HG03066 (cell line): ENCODE measurements at regions not wholly inside any gene's neighbourhood (a gene's known extent, or its start where the extent isn't known, plus 50 kb on each side); places are given as distances from the start of the nearest gene placed in this dataset.

Experiments used
- ATAC-seq: cut with Tn5 transposase; IDR thresholded peaks from one replicate; pipeline ENCODE4 v1.9.1; 2021; ENCODE audit warnings: low read depth; ENCODE audit not compliant: unreplicated experiment

- ATAC-seq: no peak
Measured at GRCh38 chr5:24773261-24773660, 128.5 kb upstream of the CDH10 start.

- ATAC-seq: no peak
Measured at GRCh38 chr5:24767086-24767485, 122.3 kb upstream of the CDH10 start.

- no peak for ATAC-seq
Measured at GRCh38 chr5:24765219-24765618, 120.4 kb upstream of the CDH10 start.

- ATAC-seq: no peak
Measured at GRCh38 chr5:24750355-24750754, 105.6 kb upstream of the CDH10 start.

GRCh38 chr5:24749701-24750100, 104.9 kb upstream of the CDH10 start:
- ATAC-seq: no peak

- ATAC-seq: no peak
Measured at GRCh38 chr5:24747327-24747726, 102.5 kb upstream of the CDH10 start.

GRCh38 chr5:24742334-24742733, 97.6 kb upstream of the CDH10 start:
- ATAC-seq: no peak

GRCh38 chr5:24737163-24737562, 92.4 kb upstream of the CDH10 start:
- ATAC-seq: no peak

GRCh38 chr5:24735284-24735683, 90.5 kb upstream of the CDH10 start:
- no peak for ATAC-seq

GRCh38 chr5:24732184-24732583, 87.4 kb upstream of the CDH10 start:
- ATAC-seq: no peak

GRCh38 chr5:24720743-24721142, 76.0 kb upstream of the CDH10 start:
- no peak for ATAC-seq

- ATAC-seq: no peak
Measured at GRCh38 chr5:24714746-24715145, 70.0 kb upstream of the CDH10 start.

- no peak for ATAC-seq
Measured at GRCh38 chr5:24712947-24713346, 68.2 kb upstream of the CDH10 start.

GRCh38 chr5:24712047-24712446, 67.3 kb upstream of the CDH10 start:
- ATAC-seq: no peak

GRCh38 chr5:24703934-24704333, 59.2 kb upstream of the CDH10 start:
- no peak for ATAC-seq
